MM.1S (cell line): ENCODE measurements at regions not wholly inside any gene's neighbourhood (a gene's known extent, or its start where the extent isn't known, plus 50 kb on each side); places are given as distances from the start of the nearest gene placed in this dataset.

Experiments
- DNase-seq: peaks from one replicate; pipeline ENCODE4 v3.0.0-alpha.2; 2015
- H2AFZ ChIP-seq: fragments of 300-600 bp; sonication (generic); 2 replicates; pipeline ENCODE4 v1.6.0; 2016; ENCODE audit warnings: antibody characterized with exemption, low read length
- H3F3A ChIP-seq: fragments of 300-600 bp; sonication (generic); 2 replicates; pipeline ENCODE4 v1.6.1; 2016; ENCODE audit warnings: mild to moderate bottlenecking, antibody characterized with exemption, low read length, moderate library complexity, mixed read lengths; ENCODE audit not compliant: insufficient read depth
- H3K27ac ChIP-seq: fragments of 300-600 bp; sonication (generic); 2 replicates; pipeline ENCODE4 v1.5.1; 2016; ENCODE audit warnings: mild to moderate bottlenecking, low read length
- H3K27me3 ChIP-seq: fragments of 300-600 bp; sonication (generic); replicated peaks from 2 replicates; pipeline ENCODE4 v1.6.0; 2016; ENCODE audit warnings: low read length; ENCODE audit not compliant: insufficient read depth
- H3K36me3 ChIP-seq: fragments of 300-600 bp; sonication (generic); replicated peaks from 2 replicates; pipeline ENCODE4 v1.6.1; 2016; ENCODE audit warnings: mild to moderate bottlenecking, low read length, mixed read lengths; ENCODE audit not compliant: insufficient read depth
- H3K4me1 ChIP-seq: fragments of 300-600 bp; sonication (generic); 2 replicates; pipeline ENCODE4 v1.6.1; 2016; ENCODE audit warnings: low read length, mixed read lengths
- H3K4me2 ChIP-seq: fragments of 300-600 bp; sonication (generic); 2 replicates; pipeline ENCODE4 v1.6.0; 2016; ENCODE audit warnings: low read depth, low read length
- H3K4me3 ChIP-seq: fragments of 300-600 bp; sonication (generic); 2 replicates; pipeline ENCODE4 v1.5.1; 2016; ENCODE audit warnings: low read length, mixed read lengths
- H3K79me2 ChIP-seq: fragments of 300-600 bp; sonication (generic); 2 replicates; pipeline ENCODE4 v1.6.1; 2016; ENCODE audit warnings: mixed run types, low read length, mixed read lengths
- H3K9ac ChIP-seq: fragments of 300-600 bp; sonication (generic); 2 replicates; pipeline ENCODE4 v1.6.1; 2016; ENCODE audit warnings: low read length, mixed read lengths
- H3K9me2 ChIP-seq: fragments of 300-600 bp; sonication (generic); replicated peaks from 2 replicates; pipeline ENCODE4 v1.6.1; 2016; ENCODE audit warnings: mild to moderate bottlenecking, low read length, mixed read lengths; ENCODE audit not compliant: insufficient read depth
- H3K9me3 ChIP-seq: fragments of 300-600 bp; sonication (generic); replicated peaks from 2 replicates; pipeline ENCODE4 v1.6.1; 2016; ENCODE audit warnings: mild to moderate bottlenecking, low read length, mixed read lengths; ENCODE audit not compliant: insufficient read depth
- H4K20me1 ChIP-seq: fragments of 300-600 bp; sonication (generic); 2 replicates; pipeline ENCODE4 v1.6.1; 2016; ENCODE audit warnings: mild to moderate bottlenecking, low read length, moderate library complexity, mixed read lengths; ENCODE audit not compliant: insufficient read depth
- EZH2 ChIP-seq: fragments of 300-600 bp; sonication (generic); optimal IDR thresholded peaks from 2 replicates; pipeline ENCODE3; 2017; ENCODE audit warnings: low read depth, mild to moderate bottlenecking, antibody characterized with exemption, low read length, mixed read lengths
- EZH2phosphoT487 ChIP-seq: fragments of 300-600 bp; sonication (generic); IDR thresholded peaks from 2 replicates; pipeline ENCODE4 v1.6.1; 2018; ENCODE audit warnings: antibody characterized with exemption, low read length
- TF ChIP-seq, protein P1 (sequence below): fragments of 300-600 bp; sonication (generic); IDR thresholded peaks from 2 replicates; pipeline ENCODE4 v1.5.1; 2016; ENCODE audit warnings: antibody characterized with exemption, low read length, mixed read lengths

DNA sequence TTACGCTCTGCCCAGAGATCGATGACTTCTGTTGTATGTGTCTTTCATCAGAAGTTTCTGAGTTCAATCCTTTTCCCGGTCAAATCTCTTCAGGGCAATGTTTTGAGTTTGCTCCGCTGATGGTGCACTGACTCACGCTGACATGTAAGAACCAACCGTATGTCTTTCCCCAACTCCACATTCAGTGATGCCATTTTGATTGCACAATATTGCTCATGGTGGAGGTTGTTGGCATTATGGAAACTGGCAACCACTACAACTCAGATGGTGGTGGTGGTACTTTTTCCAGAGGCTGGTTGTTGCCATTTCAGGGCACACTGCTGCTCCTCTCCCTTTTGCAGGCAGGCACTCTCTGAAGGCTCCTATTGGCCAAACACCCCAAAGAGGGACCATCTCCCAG, 751.5 kb downstream of the DCDC2C start:
- no peak overlapping the region for H3K4me2 ChIP-seq
- no peaks in the 10 kb centered on the region for H3K9me3 ChIP-seq
- H3K79me2 ChIP-seq: no peaks in the 10 kb centered on the region
- no peak overlapping the region for H3K9ac ChIP-seq
- no peak overlapping the region for H3K4me3 ChIP-seq
- no peak for DNase-seq
- no peaks in the 10 kb centered on the region for H3K36me3 ChIP-seq
- H4K20me1 ChIP-seq: no peaks in the 10 kb centered on the region
- TF ChIP-seq, protein P1, sequence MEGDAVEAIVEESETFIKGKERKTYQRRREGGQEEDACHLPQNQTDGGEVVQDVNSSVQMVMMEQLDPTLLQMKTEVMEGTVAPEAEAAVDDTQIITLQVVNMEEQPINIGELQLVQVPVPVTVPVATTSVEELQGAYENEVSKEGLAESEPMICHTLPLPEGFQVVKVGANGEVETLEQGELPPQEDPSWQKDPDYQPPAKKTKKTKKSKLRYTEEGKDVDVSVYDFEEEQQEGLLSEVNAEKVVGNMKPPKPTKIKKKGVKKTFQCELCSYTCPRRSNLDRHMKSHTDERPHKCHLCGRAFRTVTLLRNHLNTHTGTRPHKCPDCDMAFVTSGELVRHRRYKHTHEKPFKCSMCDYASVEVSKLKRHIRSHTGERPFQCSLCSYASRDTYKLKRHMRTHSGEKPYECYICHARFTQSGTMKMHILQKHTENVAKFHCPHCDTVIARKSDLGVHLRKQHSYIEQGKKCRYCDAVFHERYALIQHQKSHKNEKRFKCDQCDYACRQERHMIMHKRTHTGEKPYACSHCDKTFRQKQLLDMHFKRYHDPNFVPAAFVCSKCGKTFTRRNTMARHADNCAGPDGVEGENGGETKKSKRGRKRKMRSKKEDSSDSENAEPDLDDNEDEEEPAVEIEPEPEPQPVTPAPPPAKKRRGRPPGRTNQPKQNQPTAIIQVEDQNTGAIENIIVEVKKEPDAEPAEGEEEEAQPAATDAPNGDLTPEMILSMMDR: no peak
- TF ChIP-seq EZH2phosphoT487: no peak
- no peak for TF ChIP-seq EZH2
- no peaks in the 10 kb centered on the region for H3F3A ChIP-seq
- no peak overlapping the region for H3K27ac ChIP-seq
- no peaks in the 10 kb centered on the region for H3K27me3 ChIP-seq
- H2AFZ ChIP-seq: no peak overlapping the region
- no peaks in the 10 kb centered on the region for H3K4me1 ChIP-seq
- H3K9me2 ChIP-seq: no peaks in the 10 kb centered on the region

DNA sequence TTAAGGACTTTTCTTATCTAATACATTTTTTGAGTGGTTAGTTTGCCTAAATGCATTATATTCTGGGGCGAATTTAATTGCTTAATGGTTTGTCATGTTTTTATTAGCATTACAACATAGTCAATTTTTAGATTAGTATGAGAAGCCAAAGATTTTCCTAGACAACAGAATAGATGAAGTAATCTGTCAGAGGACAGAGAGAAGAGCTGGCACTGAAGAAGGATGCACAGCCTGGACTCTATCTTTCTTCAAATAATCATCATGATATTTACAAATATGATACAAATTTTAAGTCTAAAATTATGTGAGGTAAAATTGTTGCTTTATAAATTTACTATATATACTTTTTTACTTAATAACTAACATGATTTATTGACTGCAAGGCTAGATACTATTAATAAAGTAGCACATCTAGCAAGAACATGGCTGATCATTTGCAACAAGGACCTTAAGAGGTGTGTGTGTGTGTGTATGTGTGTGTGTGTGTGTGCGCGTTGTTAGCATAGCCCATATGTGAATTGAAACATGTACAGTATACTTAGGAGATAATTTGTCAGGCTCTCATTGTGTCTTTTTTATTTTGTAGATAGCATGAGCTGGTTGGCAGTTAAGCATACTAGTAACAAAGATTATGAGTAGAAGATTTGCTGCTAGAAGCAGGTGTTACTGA, 752.2 kb downstream of the DCDC2C start:
- H3K36me3 ChIP-seq: no peaks in the 10 kb centered on the region
- no peaks in the 10 kb centered on the region for H3K79me2 ChIP-seq
- H3K4me1 ChIP-seq: no peaks in the 10 kb centered on the region
- TF ChIP-seq, protein P1: no peak
- TF ChIP-seq EZH2 (no peak), EZH2phosphoT487 (no peak)
- H3K9me2 ChIP-seq: no peaks in the 10 kb centered on the region
- H4K20me1 ChIP-seq: no peaks in the 10 kb centered on the region
- no peaks in the 10 kb centered on the region for H3K9me3 ChIP-seq
- H3F3A ChIP-seq: no peaks in the 10 kb centered on the region
- no peak overlapping the region for H2AFZ ChIP-seq
- DNase-seq: no peak
- no peak overlapping the region for H3K27ac ChIP-seq
- H3K27me3 ChIP-seq: no peaks in the 10 kb centered on the region
- H3K9ac ChIP-seq: no peak overlapping the region
- no peak overlapping the region for H3K4me2 ChIP-seq
- no peak overlapping the region for H3K4me3 ChIP-seq

DNA sequence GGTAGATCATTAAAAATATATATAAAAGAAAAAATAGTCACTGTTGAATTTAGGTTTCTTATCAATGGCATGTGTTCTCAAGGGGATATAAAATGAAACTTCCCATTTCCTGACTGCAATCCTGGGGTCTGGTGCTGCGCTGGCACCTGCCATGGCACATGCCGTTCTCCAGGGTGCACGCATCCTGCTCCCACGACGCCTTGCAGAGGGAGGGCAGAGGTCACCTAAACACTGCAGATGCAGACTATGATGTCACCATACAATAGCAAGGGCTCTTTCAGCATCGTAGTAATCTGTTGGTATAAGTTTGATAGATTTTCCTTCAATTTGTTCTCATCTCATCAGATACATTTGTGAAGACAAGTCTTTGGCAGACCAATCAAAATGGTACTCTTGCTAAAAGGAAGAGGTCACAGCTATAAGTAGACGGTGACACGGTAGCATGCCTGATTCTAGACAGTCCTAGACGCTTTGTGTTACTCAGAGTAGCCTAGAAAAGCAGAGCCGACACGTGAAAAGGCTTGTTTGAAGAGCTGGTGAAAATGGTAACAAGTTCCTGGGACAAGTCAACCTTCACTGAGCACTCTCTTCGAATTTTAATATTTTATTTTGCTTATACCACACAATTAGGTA, 761.4 kb downstream of the DCDC2C start:
- Histone ChIP-seq H3K9ac (no peak overlapping the region), H3K9me3 (no peaks in the 10 kb centered on the region), H3K4me1 (no peaks in the 10 kb centered on the region), H3K27ac (no peak overlapping the region), H3F3A (no peaks in the 10 kb centered on the region), H2AFZ (no peak overlapping the region), H3K4me3 (no peak overlapping the region), H3K9me2 (no peaks in the 10 kb centered on the region), H3K79me2 (no peaks in the 10 kb centered on the region), H3K27me3 (no peaks in the 10 kb centered on the region), H3K4me2 (no peak overlapping the region), H3K36me3 (no peaks in the 10 kb centered on the region), H4K20me1 (no peaks in the 10 kb centered on the region)
- no peak for DNase-seq
- TF ChIP-seq EZH2 (no peak), EZH2phosphoT487 (no peak)
- TF ChIP-seq, protein P1: no peak
